NCI-H524 (cell line): ENCODE measurements at regions not wholly inside any gene's neighbourhood (a gene's known extent, or its start where the extent isn't known, plus 50 kb on each side); places are given as distances from the start of the nearest gene placed in this dataset.

Source experiments
- DNase-seq, 2 experiments: peaks; one replicate each; lab custom pipeline; 2025; lab: John Stamatoyannopoulos, UW

GRCh38 chr11:25970726-25971508 lies 361.0 kb upstream of the ANO3 start:
- DNase-seq = peak in 1 of 2 experiments; percentile 1

- peak in 1 of 2 experiments; percentile 57 for DNase-seq
Measured at GRCh38 chr11:25980091-25980490, 351.8 kb upstream of the ANO3 start.

DNA sequence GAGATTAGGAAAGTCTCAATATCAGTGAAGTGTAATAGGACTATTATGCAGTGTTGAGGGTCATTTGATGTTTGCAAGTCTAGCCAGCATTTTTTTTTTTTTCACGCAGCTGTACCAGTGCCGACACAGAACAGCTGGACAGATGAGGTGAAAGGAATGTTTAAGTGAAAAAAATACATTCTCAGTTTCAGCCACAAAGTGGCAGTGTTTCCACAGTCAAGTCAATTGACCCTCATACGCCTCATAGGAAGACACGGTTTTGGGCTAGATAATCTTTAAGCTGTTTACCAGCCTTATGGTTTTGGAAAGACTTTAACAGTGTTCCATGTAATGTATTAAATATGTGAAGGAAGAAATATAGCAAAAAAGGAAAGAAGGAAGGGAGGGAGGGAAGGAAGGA lies 349.9 kb upstream of the ANO3 start:
- DNase-seq = peak; percentile 28 to 58

DNA sequence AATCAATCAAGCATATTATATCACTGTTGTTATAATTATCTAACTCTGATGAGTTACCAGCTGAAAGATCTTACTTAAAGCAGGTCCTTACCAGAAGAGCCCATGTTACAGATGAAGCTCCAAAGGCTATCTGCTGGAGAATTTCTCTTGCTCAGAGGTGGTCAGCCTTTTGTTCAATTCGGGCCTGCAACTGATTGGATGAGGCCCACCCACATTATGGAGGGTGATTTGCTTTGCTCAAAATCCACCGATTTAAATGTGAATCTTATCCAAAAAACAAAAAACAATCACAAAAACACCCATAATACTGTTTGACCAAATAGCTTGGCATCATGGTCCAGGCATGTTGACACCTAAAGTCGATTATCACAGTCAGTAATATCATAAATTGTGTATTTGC lies 348.6 kb upstream of the ANO3 start:
- DNase-seq = no peak

DNA sequence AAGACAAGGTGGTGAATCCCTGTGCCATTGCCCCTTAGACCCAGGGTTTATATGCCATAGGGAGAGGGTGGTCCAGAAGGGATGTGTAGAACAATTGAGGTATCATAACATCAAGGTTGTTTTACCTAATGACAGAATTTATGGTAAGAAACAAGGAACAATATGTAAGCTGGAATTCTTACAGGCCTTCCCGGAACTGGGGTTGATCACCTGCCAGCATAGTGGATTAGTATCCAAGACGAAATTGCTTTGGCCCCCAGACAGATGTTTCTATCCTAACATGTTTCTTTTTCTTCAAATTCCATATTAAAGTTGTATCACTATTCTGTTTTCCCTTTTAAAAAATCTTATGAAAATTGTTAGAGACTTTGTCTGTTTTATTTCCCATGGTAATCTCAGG lies 343.8 kb upstream of the ANO3 start:
- DNase-seq = no peak

- no peak for DNase-seq
Measured at GRCh38 chr11:25990406-25990805, 341.5 kb upstream of the ANO3 start.

DNA sequence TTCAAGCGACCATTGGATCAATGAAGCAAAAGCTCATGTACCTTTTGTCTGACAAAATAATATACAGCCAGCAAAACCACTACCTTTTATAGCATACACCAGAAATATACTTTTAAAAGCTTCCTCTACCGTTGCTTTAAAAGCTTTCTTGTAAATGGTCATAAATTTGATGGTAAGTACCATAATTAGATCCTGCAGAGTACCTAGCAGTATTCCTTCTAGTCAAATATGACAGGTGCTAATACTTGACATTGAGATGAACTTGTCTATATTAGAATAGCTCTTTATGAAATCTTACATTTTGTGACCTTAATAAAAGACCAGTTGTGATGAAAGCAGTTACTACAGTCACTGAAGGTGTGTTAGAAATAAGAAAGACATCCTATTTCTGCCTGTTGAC lies 340.5 kb upstream of the ANO3 start:
- DNase-seq = no peak

DNA sequence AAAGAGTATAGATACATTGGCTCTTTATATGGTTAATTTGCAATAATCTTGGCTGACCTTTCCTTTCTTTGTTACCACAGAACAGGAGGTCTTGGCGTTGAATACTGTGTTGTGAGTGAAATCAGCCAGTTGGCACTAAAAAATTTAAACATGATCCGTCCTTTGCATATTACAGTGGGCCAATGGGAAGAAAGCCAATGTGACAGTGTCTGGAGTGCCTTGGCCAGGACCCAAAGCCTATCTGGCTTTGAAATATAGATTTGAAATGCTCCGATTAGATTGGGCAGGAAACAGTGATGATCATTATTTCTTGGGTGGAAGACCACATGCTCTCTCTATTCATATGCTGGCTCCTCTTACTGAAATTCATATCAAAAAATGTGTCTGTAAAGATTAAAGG lies 339.6 kb upstream of the ANO3 start:
- DNase-seq = no peak

GRCh38 chr11:25993016-25993415 lies 338.9 kb upstream of the ANO3 start:
- no peak for DNase-seq

DNA sequence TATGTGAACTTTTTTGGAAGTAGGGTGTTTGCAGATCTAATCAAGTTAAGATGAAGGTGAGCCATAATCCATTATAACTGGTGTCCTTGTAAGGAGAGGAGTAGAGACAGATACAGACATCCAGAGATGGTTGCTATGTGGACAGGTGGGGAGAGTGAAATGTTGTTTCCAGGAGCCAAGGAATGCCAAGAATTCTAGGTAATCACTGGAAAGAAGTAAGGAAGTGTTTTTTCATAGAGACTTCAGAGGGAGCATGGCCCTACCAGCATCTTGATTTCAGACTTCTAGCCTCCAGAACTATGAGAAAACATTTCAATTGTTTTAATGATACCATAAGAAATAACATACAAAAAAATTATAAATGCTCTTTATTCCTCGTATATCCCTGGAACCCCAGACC lies 320.5 kb upstream of the ANO3 start:
- DNase-seq = no peak

- DNase-seq = no peak
Measured at GRCh38 chr11:26014456-26015115, 317.3 kb upstream of the ANO3 start.

- DNase-seq = peak in 1 of 2 experiments; percentile 36
Measured at GRCh38 chr11:26017322-26017860, 314.5 kb upstream of the ANO3 start.

- no peak for DNase-seq
Measured at GRCh38 chr11:26017903-26018302, 314.0 kb upstream of the ANO3 start.

- no peak for DNase-seq
Measured at GRCh38 chr11:26018336-26018735, 313.6 kb upstream of the ANO3 start.

- DNase-seq = no peak
Measured at GRCh38 chr11:26019386-26019785, 312.5 kb upstream of the ANO3 start.

GRCh38 chr11:26021017-26021416 lies 310.9 kb upstream of the ANO3 start:
- no peak for DNase-seq

- DNase-seq = no peak
Measured at GRCh38 chr11:26023057-26023456, 308.9 kb upstream of the ANO3 start.

DNA sequence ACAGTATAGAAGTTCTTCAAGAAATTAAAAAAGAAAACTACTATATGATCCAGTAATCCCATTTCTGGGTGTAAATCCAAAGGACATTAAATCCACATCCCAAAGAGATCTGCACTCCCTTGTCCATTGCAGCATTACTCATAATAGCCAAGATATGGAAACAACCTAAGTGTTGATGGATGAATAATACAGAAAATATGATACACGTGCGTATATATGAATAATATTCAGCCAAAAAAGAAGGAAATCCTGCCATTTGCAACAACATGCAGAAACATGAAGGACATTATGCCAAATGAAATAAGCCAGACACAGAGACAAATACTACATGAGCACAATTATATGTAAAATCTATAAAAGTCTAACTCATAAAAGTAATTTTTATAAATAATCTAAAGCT lies 306.3 kb upstream of the ANO3 start:
- no peak for DNase-seq

DNA sequence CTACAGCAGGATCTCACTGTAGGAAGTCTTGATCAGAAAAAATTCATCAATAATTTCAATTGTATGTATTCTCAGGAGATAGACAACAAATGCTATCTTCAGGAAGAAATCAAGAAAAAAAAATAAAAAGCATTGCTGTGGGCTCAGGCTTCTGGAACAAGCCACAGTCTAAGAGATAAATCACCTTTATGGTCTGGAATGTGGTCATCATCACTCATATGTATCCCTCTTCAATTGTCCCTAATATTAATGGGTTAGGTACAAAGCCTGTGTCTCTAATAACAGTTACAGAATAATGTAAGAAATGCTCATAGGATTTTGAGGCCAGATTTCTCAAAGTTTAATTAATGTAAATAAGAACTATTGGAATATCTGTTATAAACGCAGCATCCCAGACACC lies 305.9 kb upstream of the ANO3 start:
- DNase-seq = no peak

DNA sequence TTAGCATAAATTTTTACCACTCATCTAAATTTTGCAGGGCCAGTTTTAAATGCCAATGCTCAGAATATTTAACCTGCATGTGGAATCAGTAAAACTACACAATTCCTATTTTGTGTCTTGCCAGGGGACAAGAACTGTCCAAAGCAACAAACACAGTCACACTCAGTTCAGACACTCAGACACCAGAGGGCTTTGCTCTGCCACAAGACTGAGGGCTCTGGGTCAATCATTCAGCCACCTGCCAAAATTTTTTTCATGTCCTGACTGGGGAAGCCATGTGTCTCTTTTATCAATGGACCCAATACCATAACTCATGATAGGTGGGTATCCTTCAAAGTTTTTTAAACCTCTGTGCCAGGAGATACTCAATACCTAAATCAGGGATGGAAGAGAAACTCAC lies 304.0 kb upstream of the ANO3 start:
- no peak for DNase-seq

- DNase-seq = no peak
Measured at GRCh38 chr11:26028393-26028911, 303.5 kb upstream of the ANO3 start.

DNA sequence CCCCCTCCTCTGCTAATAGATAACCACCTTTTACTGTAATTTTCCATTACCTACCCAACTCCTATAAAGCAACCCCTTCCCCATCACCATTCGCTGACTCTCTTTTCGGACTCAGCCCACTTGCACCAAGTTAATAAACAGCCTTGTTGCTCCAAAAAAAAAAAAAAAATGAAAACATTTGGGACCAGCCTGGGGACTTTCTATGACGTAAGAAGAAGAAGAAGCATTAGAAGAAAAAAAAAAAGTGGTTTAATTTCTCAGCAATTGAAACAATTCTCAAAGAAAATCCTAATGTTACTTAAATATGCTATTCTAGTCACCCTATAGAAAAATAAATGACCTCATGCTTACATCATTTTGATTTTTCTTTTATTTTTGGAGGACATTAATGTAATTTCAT lies 301.5 kb upstream of the ANO3 start:
- no peak for DNase-seq

GRCh38 chr11:26032241-26032640 lies 299.7 kb upstream of the ANO3 start:
- no peak for DNase-seq
